Stimulated activated CD4-positive, alpha-beta T cell treated with anti-CD3 and anti-CD28 coated beads, Interleukin-1b, Interleukin-23, amount 100 ng/mL, for 24 hours (primary cell): ENCODE measurements at regions not wholly inside any gene's neighbourhood (a gene's known extent, or its start where the extent isn't known, plus 50 kb on each side); places are given as distances from the start of the nearest gene placed in this dataset.

Experiments
- DNase-seq, 4 experiments: peaks; one replicate each; pipeline ENCODE4 v3.0.0-alpha.2; 2020; ENCODE audit warnings: low read depth in 4 of 4, low spot score in 1 of 4

DNA sequence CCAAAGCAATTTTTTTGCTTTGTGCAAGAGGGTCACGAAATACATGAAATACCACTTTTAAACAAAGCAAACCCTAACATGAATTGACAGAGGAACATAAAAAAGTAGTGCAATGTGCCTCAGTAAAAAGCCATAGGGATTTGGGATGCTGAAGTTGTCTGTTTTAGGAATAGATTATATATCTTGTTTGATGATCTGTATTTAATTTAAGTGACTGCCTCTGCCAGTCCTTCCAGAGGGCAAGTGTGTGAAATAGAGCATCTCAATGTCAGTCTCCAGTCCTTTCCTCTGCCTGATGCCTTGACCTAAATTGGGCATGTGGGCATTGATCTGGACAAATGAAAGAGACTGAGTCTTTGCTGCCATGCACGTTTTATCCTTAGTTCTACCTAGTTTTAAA lies 222.8 kb downstream of the PTPRC start:
- DNase-seq: no peak

DNA sequence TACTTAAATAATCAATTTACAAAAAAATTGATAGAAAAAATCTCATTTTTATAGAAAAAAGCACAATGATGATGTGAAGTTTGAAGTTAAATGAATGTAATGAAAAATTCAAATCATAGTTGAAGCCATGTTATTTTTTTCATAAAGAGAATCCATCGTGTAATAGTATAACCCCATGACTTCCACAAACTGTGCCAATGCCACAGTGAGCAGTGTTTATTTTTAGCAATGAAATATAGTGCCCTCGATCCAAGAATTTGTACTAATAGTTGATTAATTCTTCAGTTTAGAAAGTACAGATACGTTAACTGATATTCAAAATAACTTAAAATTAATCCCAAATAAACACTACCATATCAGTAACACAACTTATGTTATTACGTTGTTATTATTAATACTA lies 225.9 kb downstream of the PTPRC start:
- DNase-seq: no peak

DNA sequence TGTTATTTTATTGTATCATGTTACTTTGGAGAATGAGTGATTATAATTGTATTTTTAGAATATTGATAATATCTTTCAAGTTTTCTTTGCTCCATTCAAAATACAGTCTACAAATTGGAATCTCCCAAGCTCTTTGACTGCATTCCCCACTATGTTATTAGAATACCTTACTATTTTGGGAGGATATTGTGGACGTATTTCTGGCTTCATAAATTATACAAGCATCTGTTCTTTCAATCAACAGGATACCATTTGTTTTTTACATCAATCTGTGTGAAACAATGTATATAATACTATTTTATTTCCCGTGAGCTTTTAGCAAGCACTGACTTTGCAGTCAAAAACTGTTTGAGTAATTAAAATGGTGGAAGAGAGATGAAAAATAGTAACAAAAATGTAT lies 226.5 kb downstream of the PTPRC start:
- no peak for DNase-seq

DNA sequence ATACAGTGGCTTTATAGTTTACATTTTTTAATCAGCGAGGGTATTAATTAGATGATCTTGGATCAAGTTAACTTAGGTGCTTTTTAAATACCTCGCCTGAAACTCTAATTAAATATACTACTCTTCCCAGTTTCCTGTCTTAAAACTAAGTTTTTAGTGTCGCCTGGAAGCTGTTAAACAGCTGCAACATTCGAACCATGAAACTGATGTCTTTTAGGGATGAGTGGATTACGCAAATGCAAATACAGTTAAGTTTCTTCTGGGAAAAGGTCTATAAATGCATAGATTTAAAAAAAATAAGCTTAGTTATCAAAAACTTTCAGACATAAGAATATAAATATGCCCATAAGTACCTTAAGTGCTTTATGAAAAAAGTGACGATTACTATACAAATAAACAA lies 228.3 kb downstream of the PTPRC start:
- DNase-seq: no peak

DNA sequence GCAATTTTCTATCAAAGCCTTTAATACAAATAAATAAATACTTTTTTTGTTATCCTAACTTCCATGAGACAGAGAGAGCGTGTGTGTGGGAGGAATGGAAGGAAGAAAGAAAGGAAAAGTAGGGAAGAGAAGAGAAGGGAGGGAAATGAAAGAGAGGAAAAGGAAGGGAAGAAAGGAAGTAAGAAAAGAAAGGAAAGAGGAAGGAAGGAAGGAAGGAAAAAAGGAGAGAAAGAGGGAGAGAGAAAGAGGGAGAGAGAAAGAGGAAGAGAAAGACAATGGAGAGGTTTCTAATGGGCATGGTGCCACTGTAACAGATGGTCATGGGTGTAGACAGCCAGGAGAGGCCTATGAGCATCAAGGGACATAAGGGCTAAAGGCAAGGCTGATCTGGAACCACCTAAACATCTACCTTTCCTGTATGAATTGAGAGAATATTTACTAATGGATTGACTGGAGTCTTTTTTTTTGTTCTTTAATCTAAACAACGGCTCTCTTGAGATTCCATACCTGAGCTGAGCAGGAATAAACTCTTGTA lies 234.9 kb downstream of the PTPRC start:
- no peak for DNase-seq

DNA sequence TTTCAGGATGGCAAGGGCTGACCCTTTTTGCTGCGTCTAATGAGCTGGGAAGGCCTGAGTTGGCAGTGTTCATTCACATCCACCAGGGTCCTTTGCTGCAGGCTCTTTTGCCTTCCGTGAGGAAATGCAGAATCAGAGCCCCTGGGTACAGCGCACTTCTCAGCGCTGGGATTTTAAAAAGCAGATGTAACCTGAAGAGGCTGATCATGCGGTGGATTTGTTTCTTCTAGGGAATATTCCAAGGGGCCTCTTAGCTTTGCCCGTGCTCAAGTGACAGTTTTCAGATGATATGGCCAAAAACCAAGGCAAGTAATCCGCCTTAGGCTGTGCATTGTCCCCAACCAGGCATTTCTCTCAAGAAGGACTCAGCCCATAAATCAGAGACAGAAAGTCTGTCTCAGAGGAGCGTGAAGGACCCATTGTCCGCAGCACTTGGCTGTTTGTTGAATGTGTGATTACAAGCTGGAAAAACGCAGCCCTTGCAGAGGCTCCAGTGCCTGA lies 237.6 kb downstream of the PTPRC start:
- no peak for DNase-seq

DNA sequence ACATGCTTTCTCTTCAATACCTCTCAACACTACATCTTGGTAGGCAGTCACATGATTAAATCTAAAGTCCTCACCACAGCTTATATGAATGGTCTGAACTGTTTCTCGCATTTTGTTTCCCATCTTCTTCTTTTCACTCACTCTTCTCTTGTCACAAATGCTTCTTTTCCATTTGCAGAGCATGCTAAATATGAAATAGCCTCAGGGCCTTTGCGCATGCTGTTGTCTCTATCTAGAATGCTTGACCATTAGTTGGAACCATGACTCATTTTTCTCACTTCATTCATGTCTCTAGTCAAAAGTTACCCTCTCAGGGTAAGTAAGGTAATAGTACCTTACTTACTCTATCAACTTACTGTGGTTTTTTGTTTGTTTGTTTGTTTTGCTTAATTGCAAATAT lies 239.7 kb downstream of the PTPRC start:
- DNase-seq: no peak

DNA sequence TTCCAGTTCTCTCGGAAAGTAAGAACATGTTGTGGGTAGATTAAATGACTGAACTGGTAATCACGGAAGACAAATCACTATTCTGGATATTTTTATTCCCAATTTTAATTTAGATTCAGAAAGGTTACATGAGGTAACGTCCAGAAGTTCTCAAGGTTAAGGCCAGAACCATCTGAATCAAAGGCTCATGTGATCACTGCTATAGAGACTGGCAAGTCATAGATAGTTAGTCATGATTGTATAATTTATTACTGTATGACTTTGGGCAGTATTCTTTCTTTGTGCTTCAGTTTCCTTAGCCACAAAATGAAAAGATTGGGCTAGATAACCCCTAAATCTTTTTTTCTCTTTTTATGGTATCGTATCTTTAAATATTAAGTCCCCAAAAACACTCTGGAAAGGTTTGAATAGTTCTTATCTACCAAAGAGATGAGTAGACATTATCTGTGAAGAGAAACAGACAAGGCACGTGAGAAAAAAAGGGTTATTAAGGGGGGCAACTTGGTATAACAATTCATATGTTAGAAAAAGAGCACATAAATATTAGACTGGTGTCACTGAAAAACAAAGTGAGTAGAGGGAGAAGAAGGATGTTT lies 241.0 kb downstream of the PTPRC start:
- DNase-seq: no peak

DNA sequence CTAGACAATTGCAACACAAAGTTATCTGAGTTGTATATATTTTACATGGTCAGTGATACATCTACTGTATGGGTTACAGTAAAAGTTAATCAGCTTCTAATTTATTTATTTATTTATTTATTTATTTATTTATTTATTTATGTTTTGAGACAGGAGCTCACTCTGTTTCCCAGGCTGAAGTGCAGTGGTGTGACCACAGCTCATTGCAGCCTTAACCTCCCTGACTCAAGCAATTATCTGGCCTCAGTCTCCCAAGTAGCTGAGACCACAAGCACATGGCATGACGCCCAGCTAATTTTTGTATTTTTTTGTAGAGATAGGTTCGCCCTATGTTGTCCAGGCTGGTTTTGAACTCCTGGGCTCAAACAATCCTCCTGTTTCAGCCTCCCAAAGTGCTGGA lies 241.6 kb downstream of the PTPRC start:
- no peak for DNase-seq

DNA sequence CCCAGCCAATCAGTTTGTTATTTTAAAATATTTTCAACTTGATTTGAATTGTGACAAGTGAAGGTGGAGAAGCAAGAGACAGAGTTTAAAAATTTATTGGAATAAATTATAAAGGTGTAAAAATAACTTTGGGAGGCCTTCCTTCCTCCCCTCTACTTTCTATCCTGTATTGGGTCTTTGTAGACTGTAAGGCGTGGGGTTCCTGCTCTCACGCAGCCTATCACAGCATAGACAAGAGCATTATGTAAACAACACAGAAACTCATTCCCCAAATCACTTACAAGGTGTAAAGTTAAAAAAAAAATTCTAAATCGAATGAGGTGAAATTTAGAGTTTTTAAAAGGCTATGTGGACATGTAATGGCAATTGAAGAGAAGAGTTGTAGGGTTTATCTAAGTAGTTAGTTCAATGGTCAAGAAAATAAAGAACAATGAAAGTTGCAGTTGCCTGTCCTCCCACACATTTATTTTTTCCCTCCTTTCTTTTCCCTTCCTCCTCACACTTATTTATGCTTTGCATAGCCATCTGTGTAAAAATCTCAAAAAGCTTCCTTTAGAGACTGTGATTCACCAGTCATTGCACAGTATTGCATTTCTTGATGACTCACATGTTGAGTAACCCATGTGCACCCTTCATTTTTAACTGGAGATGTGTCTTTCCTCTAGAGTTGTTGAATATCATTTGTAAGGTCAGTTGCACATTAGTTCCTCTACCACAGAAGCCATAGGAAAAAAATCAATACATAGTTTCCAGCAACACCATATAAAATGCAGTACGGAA lies 242.2 kb downstream of the PTPRC start:
- no peak for DNase-seq

DNA sequence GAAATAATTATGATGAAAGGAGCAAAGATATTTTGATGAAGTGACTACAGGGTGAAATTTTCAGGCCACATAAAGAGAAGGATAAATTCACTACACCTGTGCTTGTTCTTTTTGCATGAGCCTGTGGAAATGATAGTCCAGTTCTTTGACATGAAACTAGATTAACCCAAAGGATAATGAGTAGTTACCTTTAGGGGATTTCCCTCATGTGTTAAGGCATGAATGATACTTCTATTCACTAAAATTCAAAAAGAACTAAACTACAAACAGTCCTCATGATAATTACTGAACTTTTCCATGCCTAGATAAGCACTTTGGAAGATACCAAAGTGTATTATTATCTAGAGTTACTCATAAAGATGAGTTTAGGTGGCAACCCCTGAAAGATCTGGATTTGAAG lies 244.3 kb downstream of the PTPRC start:
- no peak for DNase-seq

DNA sequence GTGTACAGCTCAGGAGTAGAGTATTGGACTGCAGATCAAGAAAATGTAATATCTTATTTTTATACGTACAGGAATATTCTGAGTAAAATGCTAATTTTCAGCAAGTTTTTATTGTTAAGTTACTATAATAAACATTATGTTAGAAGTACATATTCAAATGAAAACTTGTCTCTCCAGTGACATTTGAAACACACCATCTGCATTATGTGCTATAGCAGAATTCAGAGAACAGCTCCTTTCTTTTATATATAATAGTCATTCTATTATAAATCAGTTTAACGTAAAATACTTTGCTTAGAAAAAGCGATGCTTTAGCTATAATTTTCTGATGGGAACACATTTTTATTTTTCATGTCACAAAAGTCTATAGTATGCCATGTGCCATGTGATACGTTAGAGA lies 249.0 kb downstream of the PTPRC start:
- DNase-seq: no peak

DNA sequence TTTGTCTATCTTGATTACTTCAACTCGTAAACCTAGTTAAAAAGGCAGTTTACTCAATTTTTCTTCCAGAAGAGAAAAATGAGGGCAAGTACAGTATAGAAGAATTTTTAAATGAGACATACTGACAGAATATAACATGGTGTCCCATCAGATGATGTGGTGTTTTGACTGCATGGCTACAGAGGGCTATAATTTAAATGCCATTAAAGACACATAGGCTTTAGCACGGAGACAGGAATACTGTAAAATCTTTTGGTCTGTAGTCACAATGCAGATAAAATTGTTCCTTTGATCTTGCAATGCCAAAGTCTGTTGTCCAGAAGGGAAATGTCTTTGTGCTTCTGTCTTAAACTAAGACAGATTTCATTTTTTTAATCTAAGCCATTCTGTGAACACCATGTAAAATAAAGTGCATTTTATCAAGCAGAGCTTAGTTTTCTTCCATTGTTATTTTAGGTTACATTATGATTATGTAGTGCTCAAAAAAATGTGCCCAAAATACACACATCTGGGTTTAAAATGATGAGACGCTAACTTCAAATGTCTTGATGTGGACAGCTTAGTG lies 249.6 kb downstream of the PTPRC start:
- DNase-seq: no peak

DNA sequence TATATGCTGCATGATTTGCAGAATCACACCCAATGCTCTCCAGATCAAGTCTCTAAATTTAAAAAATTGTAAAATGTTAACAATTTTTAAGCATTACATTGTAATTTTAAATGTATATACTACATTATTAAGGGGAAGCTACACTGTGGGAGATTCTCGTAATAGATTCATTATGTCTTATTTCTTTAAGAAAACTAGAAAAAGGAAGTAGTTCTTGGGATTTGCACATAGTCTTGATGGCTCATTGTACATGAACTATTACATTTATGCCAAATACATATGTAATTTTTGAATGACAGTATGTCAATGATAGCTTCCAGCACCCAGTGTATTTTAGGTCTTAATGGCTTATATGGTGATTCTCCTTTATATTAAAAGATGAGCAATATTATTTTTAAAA lies 250.3 kb downstream of the PTPRC start:
- DNase-seq: no peak

DNA sequence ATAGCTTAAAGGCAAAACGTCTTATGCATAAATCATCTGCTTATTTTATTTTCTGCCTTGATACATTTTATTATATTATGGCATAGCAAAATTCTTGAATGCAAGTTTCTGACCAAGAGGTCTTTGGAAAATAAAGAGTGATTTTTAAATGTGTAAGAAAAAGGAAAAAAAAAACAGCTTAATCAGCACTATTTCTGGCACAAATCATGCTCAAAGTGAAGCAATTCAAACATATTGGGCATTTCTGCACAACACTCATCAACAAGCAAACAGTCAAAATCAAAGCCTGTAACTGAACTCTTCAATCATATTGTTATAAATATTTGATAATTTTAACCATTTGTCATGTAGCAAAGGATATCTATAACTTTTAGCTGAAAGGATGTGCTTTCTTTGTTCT lies 250.9 kb downstream of the PTPRC start:
- no peak for DNase-seq

DNA sequence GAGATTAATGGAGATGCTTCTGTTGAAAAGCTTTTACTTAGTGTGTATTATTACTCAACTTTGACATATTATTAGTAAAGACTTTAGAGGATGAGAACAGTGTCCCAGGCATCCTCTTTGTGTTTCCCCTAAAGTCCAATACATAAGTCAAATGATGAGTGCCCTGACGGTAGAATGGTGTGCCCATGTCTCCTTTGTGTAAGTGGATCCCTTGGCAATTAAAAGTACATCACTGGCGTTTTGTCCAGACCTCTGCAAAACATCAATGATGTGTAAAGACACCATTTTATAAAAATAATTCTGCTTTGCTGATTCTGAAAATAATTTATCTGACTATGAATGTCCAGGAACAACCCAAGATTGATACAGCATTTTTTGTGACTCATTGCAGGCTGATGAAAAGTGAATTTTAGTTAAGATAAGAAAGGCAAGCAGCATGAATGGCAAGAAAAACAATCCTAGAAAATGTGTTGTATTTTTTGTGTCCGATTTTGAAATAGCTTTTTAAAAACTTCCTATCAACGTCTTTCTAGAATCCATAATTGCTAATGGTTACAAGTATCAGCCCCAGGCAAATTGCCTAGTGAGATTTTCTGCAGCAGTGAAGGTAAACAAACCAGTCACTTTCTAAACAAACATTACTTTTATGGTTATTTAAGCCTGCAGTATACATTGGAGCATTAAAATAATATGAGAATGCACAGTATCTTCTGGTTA lies 251.5 kb downstream of the PTPRC start:
- DNase-seq: no peak

DNA sequence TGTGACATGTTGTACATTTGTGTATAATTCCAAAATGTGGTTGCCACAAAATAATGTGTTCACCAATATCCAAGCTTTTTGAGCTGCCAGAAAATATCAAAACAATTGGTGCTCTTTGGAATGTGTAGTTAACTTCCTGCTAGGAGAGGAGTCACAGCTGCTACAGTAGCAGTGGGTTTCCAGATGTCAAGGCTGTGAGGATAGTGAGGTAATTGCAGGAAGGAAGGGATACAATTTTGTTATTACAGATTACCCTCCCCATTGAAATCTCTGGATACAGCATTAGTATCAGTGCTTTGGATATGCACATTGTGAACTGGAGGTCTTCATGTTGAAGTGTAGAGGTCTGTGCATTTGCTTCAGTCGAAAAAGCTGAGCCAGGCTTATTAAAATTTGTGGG lies 253.2 kb downstream of the PTPRC start:
- no peak for DNase-seq

DNA sequence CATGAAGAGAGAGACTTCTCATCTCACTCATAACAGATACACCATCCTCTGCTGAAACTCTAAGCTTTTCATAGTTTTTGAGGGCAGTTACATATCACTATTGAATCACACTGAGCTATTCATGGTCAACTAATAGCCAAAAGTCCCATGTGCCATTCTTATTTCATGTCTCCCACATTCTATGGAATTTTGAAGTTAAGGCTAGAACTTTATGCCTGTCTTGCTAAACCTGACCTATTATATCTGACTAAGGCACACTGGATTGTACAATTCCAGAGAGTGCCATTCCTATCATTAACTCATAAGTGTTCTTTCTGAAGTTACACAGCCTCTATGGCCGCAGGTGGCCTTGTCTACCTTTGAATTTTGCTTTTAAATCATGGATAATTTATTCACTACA lies 254.3 kb downstream of the PTPRC start:
- no peak for DNase-seq

DNA sequence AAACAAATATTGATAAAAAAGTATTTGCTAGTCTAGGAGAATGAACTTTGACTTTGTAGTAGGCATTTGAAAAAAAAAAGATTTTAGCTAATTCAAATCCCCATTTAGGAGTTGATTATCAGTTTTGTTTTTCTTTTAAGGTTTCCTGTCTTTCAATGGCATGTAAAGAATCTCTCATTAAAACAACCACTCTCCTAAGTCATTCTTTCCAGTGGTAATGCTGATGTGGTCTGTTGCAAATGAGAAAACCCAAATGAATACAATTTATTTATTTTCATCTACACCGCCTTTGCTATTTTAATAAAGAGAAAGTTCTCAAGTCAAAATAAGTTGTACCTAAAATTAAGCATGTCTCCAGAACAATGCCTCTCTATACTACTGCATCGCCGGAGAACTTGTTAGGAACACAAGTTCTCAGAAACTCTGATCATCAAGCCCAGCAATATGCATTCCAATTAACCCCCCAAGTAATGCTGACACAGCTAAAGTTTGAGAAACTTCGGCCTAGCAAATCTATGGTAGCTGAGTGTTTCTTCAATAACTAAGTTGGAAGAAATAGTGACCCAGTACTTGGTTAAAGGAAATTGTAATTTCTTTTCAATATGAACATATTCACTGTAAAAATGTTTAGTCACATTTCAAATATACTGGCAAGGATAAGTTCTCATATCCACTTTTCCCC lies 255.1 kb downstream of the PTPRC start:
- no peak for DNase-seq

DNA sequence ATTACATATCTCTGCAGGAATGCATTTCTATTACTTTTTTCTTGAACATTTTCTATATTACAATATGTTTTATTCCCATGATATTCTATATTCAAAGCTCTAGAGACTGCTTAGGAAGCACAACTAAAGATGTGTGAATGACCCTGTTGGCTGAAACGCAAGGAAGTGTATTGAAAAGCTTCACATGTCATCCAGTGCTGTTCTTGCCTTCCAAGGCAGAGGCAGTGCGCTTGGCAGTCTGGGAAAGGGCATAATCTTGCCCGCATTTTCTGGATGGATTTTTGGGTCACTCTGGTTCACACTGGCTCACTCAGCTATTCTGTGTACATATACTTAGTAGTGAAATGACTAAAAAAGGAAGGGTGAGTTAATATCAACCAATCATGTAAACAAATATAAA lies 262.4 kb downstream of the PTPRC start:
- no peak for DNase-seq

DNA sequence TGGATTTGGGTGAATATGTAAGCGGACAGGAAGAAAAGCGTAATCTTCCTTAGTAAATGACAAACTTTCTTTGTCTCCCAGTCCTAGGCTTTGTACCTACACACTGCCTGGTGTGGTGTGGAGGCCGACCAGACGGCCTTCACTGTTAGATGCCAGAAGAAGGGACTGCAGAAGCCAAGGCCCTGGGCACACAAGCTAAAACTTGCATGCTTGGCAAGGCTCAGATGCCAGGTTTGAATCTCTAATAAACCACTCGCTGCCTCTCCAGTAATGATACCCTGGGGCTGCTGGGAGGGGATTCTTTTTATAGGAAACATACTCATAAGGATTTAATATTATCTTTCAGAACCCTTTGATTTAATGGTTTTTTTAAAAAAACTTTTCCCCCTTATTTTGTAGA lies 263.8 kb downstream of the PTPRC start:
- no peak for DNase-seq
